GM21717 (cell line): ENCODE measurements at regions not wholly inside any gene's neighbourhood (a gene's known extent, or its start where the extent isn't known, plus 50 kb on each side); places are given as distances from the start of the nearest gene placed in this dataset.
A peak's percentile ranks its signal among the peaks of the same experiment; 100 is the strongest.

Experiments used
- ATAC-seq: cut with Tn5 transposase; IDR thresholded peaks from one replicate; pipeline ENCODE4 v1.9.1; 2021; ENCODE audit warnings: mild to moderate bottlenecking, moderate library complexity; ENCODE audit not compliant: unreplicated experiment

GRCh38 chr10:62653254-62653653 lies 151.3 kb upstream of the ADO start:
- peak; percentile 78 for ATAC-seq

- ATAC-seq = no peak
Observed at GRCh38 chr10:62654966-62655336, 149.6 kb upstream of the ADO start.

- peak; percentile 87 for ATAC-seq
Observed at GRCh38 chr10:62655337-62655994, 149.1 kb upstream of the ADO start.

GRCh38 chr10:62657244-62657835 lies 147.2 kb upstream of the ADO start:
- no peak for ATAC-seq

GRCh38 chr10:62658516-62658915 lies 146.0 kb upstream of the ADO start:
- ATAC-seq = no peak

- ATAC-seq = no peak
Observed at GRCh38 chr10:62661143-62661542, 143.4 kb upstream of the ADO start.

GRCh38 chr10:62662486-62662885 lies 142.0 kb upstream of the ADO start:
- no peak for ATAC-seq

GRCh38 chr10:62665771-62666170 lies 138.7 kb upstream of the ADO start:
- no peak for ATAC-seq

- ATAC-seq = no peak
Observed at GRCh38 chr10:62666275-62666674, 138.2 kb upstream of the ADO start.

- ATAC-seq = no peak
Observed at GRCh38 chr10:62669341-62669740, 135.2 kb upstream of the ADO start.

GRCh38 chr10:62671104-62671503 lies 133.4 kb upstream of the ADO start:
- no peak for ATAC-seq

- peak; percentile 95 for ATAC-seq
Observed at GRCh38 chr10:62681211-62681940, 123.1 kb upstream of the ADO start.

- ATAC-seq = no peak
Observed at GRCh38 chr10:62684911-62685310, 119.6 kb upstream of the ADO start.

GRCh38 chr10:62687230-62687748 lies 117.2 kb upstream of the ADO start:
- ATAC-seq = no peak

- ATAC-seq = no peak
Observed at GRCh38 chr10:62688971-62689700, 115.4 kb upstream of the ADO start.

- no peak for ATAC-seq
Observed at GRCh38 chr10:62689712-62690111, 114.8 kb upstream of the ADO start.

- ATAC-seq = peak; percentile 46
Observed at GRCh38 chr10:62690703-62691102, 113.8 kb upstream of the ADO start.

- ATAC-seq = no peak
Observed at GRCh38 chr10:62691336-62691735, 113.2 kb upstream of the ADO start.

- ATAC-seq = no peak
Observed at GRCh38 chr10:62692085-62692484, 112.4 kb upstream of the ADO start.

GRCh38 chr10:62693306-62693705 lies 111.2 kb upstream of the ADO start:
- ATAC-seq = no peak

- no peak for ATAC-seq
Observed at GRCh38 chr10:62694537-62695126, 109.9 kb upstream of the ADO start.
